ENCODE measurements at regions not wholly inside any gene's neighbourhood (a gene's known extent, or its start where the extent isn't known, plus 50 kb on each side); places are given as distances from the start of the nearest gene placed in this dataset.

DNA sequence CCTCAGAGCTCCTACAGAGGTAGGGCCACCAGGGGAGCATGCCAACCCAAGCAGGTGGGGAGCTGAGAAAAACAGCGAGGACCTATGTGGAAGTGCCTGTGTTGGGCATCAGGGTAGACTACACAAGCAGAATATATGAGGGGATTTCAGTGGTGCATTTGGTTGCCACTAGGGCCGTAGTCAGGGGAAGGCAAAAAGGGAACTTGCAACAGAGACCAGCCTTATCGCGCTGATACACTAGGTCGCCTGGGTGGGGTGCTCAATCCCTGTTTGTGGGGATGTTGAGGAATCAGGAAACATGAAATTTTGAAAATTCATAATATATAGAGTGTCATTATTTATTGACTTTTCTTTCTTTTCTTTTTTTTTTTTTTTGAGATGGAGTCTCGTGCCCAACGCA, 370.9 kb upstream of the PRR16 start:
- TF ChIP-seq POLR2A (IDR thresholded peaks at IDR 0.05) (no peak), POLR2AphosphoS5 (IDR thresholded peaks at IDR 0.05) (no peak)
- TF ChIP-seq, protein P1, sequence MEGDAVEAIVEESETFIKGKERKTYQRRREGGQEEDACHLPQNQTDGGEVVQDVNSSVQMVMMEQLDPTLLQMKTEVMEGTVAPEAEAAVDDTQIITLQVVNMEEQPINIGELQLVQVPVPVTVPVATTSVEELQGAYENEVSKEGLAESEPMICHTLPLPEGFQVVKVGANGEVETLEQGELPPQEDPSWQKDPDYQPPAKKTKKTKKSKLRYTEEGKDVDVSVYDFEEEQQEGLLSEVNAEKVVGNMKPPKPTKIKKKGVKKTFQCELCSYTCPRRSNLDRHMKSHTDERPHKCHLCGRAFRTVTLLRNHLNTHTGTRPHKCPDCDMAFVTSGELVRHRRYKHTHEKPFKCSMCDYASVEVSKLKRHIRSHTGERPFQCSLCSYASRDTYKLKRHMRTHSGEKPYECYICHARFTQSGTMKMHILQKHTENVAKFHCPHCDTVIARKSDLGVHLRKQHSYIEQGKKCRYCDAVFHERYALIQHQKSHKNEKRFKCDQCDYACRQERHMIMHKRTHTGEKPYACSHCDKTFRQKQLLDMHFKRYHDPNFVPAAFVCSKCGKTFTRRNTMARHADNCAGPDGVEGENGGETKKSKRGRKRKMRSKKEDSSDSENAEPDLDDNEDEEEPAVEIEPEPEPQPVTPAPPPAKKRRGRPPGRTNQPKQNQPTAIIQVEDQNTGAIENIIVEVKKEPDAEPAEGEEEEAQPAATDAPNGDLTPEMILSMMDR (IDR thresholded peaks at IDR 0.05) = no peak
- Histone ChIP-seq H3K27ac (no peak overlapping the region), H3K9me3 (no peaks in the 10 kb centered on the region), H3K27me3 (no peaks in the 10 kb centered on the region), H3K4me1 (no peaks in the 10 kb centered on the region), H3K36me3 (no peaks in the 10 kb centered on the region), H3K4me3 (no peak overlapping the region)
- DNase-seq (ENCODE audit: low spot score in 2 of 2) = no peak
- intact Hi-C loops (cut with DNase I; ENCODE audit: low total_unique reads) = no loop called here

DNA sequence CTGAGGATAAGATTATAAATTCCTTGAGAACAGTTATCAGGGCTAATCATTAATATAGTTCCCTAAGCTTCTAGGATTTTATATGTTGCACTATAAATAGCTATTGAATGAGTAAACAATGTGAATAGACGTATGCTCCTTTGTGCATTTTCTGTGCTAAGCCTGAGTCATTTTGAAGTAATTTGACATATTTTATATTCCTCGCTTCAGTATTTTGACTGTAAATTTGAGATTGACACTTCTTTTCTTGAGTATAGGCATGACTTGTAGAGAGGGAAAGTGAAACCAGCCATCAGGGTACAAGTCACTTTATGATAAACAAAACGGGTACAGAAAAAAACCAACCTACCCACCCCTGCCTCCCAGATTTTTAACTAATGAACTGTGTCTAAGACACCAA, 367.7 kb upstream of the PRR16 start:
- Histone ChIP-seq H3K27ac (no peak overlapping the region), H3K9me3 (no peaks in the 10 kb centered on the region), H3K27me3 (no peaks in the 10 kb centered on the region), H3K4me1 (no peaks in the 10 kb centered on the region), H3K4me3 (no peak overlapping the region), H3K36me3 (no peaks in the 10 kb centered on the region)
- TF ChIP-seq POLR2A (IDR thresholded peaks at IDR 0.05) (no peak), POLR2AphosphoS5 (IDR thresholded peaks at IDR 0.05) (no peak)
- TF ChIP-seq, protein P1 (IDR thresholded peaks at IDR 0.05) = no peak
- intact Hi-C loops (cut with DNase I; ENCODE audit: low total_unique reads) = no loop called here
- DNase-seq (ENCODE audit: low spot score in 2 of 2) = no peak

DNA sequence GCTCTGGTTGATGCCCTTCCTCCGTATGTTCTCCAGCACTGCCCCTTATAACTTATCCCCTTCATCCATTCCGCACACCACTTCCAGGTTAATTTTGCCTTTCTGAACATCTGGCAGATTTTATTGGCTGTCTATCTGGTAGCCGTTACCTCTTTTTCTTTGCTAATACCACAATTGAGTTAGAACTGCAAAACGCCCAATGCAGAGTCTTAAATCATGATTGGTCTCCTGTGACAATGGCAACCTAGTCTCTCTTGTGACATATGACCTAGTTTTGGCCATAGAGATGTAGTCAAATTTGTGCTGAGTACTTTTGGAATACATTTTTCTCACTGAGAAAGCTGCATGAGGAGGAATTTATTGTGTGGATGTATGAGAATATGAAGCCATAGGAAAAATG, 365.7 kb upstream of the PRR16 start:
- Histone ChIP-seq H3K9me3 (no peaks in the 10 kb centered on the region), H3K36me3 (no peaks in the 10 kb centered on the region), H3K27ac (no peak overlapping the region), H3K4me3 (no peak overlapping the region), H3K4me1 (no peaks in the 10 kb centered on the region), H3K27me3 (no peaks in the 10 kb centered on the region)
- TF ChIP-seq, protein P1 (IDR thresholded peaks at IDR 0.05) = no peak
- TF ChIP-seq POLR2A (IDR thresholded peaks at IDR 0.05) (no peak), POLR2AphosphoS5 (IDR thresholded peaks at IDR 0.05) (no peak)
- intact Hi-C loops (cut with DNase I; ENCODE audit: low total_unique reads) = no loop called here
- no peak for DNase-seq (ENCODE audit: low spot score in 2 of 2)

DNA sequence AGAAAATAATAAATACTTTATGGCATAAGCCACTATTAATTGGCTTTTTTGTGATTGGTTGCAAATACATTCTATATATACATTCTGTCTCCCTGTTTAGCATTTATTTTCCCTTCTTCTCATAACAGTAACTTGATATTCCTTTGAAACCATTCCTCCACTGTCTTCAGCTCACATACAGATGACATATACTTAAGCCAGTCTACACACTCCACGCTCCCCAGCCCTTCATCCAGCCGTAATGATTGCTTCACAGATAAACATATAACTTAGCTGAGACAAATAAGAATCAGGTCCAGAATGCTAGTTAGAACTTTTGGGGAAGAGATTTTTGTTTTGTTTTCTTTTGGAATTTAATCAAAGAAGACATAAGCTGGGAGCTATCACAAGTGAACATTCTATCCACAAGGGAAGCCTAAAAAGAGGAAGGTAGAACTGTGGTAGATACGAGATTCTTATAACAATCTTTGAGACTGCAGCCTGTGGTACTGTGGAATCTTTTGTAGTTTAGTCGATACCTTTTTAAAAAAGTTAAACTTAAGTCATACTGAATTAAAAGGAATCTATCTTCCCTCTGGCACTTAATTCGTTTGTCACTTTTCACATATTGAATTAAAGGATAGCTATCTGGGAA, 365.1 kb upstream of the PRR16 start:
- Histone ChIP-seq H3K4me3 (no peak overlapping the region), H3K4me1 (no peaks in the 10 kb centered on the region), H3K9me3 (no peaks in the 10 kb centered on the region), H3K27ac (no peak overlapping the region), H3K27me3 (no peaks in the 10 kb centered on the region), H3K36me3 (no peaks in the 10 kb centered on the region)
- no peak for DNase-seq (ENCODE audit: low spot score in 2 of 2)
- TF ChIP-seq POLR2A (IDR thresholded peaks at IDR 0.05) (no peak), POLR2AphosphoS5 (IDR thresholded peaks at IDR 0.05) (no peak)
- TF ChIP-seq, protein P1 (IDR thresholded peaks at IDR 0.05) = no peak
- intact Hi-C loops (cut with DNase I; ENCODE audit: low total_unique reads) = no loop called here

DNA sequence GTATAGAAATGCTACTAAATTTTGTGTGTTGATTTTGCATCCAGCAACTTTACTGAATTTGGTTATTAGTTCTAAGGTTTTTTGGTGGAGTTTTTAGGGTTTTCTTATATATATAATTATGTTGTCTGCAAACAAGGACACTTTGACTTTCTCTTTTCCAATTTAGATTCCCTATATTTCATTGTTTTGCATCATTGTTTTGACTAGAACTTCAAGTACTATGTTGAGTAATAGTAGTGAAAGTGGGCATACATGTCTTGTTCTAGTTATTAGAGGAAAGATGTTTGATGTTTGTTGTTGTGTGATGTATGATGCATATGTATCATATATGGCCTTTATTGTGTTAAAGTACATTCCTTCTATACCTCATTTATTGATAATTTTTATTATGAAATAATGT, 362.3 kb upstream of the PRR16 start:
- no peak overlapping the region for H3K27ac ChIP-seq
- H3K9me3 ChIP-seq = no peaks in the 10 kb centered on the region
- H3K27me3 ChIP-seq = no peaks in the 10 kb centered on the region
- no peak for DNase-seq (ENCODE audit: low spot score in 2 of 2)
- TF ChIP-seq POLR2AphosphoS5 (IDR thresholded peaks at IDR 0.05) = no peak
- TF ChIP-seq POLR2A (IDR thresholded peaks at IDR 0.05) = no peak
- TF ChIP-seq, protein P1 (IDR thresholded peaks at IDR 0.05) = no peak
- no peaks in the 10 kb centered on the region for H3K4me1 ChIP-seq
- intact Hi-C loops (cut with DNase I; ENCODE audit: low total_unique reads) = no loop called here
- H3K4me3 ChIP-seq = no peak overlapping the region
- H3K36me3 ChIP-seq = no peaks in the 10 kb centered on the region
